SKM-1 (cell line): ENCODE measurements at regions not wholly inside any gene's neighbourhood (a gene's known extent, or its start where the extent isn't known, plus 50 kb on each side); places are given as distances from the start of the nearest gene placed in this dataset.

ENCODE experiments used
- DNase-seq: peaks from one replicate; lab custom pipeline; 2025; ENCODE audit not compliant: unreplicated experiment; lab: John Stamatoyannopoulos, UW

DNA sequence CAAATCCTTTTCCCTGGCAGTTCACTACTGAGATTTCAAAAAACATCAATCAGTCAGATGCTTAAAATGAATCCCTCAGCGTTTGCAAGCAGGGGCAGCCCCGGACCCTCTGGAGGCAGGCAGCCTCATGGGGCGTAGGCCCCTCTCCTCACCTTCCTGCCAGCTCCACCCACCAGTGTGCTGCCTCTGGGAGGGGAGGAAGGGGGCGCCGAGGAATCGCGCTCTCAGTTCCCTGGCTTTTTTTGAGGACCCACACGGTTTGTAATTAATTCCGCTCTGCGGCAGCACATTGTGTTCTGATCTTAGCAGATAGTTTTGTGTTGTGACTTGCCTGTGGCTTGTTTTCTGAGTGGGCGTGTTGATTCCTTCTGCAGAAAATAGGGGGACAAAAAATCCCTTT is 159.9 kb downstream of the KLF13 start:
- DNase-seq: no peak

DNA sequence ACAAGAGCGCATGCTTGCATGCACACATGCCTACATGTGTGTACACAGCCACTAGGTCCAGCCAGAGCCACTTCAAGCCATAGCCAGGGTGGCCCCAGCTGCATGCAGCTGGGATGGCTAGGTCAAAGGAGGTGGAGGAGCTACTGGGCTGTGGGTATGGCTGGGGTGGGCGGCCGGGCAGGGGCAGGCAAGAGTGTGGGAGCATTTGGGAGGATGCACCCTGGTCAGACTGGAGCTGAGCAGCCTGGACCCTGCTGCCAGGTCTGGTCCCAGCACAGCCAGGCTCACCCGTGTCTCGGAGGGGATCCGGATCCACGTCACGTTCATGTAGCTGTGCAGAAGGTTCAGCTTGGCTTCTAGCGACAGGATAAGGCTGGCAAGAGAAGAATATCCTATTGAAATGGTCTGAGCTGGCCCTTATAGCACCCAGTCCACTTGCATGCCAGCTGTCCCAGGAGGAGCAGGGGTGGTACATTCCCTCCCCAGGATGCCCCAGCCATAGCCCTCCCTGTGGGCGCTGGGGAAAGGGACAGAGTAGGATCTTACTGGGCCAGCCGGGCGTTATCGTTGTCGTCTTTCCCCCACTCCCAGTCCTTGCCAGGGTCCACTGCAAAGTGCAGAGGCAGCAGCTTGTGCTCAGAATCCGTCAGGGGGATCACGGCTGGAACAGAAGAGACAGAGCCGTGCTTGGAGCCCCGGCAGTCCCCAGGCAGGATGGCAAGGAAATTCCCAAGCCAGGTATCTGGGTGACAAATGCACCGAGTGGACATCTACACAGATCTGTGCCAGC is 160.5 kb downstream of the KLF13 start:
- DNase-seq: no peak

DNA sequence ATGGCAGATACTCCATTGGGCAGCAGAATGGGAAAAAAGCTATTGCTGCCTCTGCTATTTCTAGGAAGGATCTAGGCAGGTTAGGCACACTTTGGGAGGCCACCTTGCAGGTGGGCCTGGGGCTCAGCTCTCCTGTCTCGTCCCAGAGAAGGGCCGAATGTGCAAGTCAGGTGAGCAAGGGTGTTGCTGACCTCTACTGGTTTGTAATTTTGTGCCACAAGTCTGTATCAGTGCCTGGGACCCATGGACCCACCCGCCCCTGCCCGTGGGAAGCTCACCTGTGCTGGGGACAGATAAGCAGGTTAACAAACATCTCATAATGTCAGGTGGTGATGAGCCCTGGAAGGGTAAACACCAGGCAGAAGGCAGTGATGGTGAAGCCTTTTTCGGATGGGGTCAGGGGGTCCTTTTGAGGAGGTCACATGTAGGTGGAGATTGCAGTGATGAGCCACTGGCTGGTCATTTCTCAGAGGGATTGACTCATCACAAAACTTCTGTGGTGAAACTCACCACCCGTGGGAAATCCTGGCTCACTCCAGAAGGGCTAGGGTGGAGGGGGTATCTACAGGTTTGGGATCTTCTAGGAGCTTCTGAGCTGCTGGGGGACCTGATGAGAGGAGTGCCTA is 161.3 kb downstream of the KLF13 start:
- DNase-seq: no peak

DNA sequence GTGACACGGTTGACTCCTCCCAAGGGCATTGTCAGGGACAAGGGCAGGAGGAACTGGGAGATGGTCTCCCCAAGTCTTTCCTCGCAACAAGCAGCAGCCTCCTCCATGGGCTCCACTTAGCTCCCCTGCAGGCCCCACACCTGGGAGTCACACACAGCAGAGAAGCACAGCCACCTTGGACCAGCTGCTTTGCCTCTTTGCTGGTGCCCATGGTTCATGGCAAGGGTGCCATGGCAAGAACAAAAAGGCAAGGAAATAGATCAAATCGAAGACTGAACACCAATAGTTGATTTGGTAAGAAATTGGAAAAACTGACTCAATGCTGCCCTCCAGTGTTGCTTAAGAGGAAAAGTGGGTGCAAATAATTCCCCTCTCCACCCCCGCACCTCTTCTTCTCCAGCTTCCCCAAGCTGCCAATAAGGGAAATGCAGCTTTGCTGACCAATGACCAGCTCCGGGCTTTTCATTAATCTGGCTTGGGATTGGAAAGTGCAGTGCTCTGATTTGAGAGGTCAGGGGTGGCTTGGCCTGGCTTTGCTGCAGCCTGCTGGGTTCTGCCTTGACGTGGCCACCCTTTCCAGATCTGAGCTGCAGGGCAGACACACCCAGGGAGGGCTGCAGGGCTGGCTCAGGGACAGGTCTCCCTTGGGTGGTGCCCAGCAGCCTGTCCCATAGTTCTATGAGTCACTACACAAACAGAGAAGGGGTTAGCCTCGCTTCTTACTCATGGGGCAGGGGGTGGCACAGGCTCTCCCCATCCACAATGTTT is 162.0 kb downstream of the KLF13 start:
- peak; percentile 64 for DNase-seq

DNA sequence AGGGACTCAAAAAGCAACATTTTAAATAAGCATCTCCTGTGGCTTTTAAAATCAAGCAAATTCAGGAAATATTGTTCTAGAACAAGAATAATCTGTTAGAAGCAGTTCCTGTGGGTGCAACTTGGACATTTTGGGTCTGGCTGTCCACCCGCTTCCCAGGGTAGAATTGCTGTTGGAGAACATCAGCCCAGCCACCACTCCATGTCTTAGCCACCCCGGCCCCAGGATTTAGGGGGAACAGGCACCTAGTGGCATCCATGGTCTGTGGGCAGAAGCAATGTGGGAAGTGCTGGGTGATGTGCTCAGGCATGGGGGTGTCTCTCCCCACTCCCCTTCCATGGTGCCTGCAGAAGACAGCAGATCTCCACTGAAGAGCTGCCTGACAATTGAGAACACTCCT is 162.6 kb downstream of the KLF13 start:
- DNase-seq: no peak

DNA sequence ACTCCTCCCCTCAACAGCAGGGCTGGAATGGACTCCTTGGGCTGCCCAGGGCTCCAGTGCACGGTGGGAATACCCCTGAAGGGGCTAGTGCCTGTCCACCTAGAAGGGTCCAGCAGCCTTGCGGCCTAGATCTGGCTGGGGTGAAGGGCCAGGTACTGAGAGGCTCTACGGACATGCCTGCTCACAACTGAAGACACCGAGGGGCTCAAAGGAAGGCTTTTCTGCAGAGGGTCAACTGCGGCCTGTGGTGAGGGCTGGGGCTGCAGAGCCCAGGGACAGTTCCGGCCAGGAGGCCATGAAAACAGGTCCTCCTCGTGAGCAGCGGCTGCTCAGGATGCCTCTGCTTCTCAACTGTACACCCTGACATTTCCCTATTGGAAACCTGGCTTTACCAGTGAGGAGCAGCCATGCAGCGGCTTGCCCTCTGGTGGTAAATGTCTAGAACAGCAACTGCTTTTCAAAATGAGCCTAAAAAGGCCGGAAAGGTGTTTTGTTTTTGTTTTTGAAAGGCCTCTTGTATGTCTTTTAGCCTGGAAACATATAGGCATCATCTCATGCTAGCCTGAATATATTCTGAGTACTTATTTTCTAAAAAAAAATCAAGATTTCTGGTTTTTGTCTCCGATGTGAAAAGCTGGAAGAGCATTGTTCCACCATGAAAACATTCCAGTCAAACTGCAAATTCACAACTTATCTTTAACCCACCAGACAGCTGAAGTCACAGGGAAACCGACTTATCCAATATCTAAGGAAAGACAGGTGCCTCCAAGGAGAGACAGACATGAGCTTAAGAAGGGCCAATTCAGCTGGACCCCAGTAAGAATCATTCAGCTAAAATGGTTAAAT is 163.4 kb downstream of the KLF13 start:
- DNase-seq: peak; percentile 37

DNA sequence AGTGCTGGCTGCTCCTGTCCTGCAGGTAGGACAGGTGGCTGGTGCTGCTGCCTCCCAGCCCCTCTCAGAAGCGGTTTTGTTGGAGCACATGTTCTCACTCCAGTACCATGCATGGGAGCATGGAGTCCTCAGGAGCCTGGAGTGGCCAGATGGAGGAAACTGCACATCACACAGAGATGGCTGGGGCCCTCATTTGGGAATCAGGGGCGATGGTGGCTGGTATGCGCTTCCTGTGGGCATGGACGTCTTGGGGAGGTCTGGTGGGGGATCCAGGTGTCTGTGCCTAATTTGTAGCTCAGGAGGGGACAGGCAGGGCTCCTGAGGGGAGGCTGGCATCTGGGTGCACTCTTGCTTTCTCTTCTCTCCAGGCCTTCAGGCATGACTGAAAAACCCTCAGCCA is 168.2 kb downstream of the KLF13 start:
- no peak for DNase-seq

DNA sequence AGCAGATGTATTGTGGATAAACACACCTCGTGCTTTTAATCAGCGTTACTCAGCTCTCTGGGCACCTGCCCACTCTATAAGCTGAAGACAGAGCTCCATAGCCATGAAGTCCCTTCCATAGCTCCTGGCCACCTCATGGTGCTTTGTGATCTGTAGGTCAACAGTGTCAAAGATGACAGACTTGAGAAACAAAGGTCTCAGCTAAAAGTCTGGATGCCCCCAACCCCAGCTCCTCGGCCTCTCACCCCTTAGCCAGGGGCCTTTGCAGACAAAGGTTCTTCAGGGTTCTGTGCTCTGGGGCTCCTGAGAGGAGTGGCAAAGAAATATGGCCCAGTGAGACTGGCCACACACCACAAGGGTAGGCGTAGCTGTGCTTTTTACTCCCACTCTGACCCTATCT is 168.6 kb downstream of the KLF13 start:
- no peak for DNase-seq

DNA sequence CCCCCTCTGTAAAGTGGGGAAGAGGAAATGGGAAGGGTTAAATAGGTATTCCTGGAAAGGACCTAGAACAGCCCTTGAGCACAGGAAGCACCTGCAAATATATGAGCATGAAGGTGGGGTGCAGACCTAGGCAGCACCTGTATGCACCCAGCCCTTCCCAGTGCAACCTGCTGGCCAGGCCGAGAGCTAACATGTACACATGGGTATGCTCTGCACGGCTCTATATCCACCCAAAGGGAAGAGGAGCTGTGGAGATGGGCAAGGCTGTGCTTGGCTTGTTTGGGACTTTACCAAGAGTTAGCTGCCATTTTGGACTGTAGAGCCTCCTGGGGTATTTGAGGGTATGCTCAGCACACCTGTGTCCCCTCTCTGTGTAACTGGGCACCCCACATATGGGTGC is 171.2 kb downstream of the KLF13 start:
- no peak for DNase-seq

DNA sequence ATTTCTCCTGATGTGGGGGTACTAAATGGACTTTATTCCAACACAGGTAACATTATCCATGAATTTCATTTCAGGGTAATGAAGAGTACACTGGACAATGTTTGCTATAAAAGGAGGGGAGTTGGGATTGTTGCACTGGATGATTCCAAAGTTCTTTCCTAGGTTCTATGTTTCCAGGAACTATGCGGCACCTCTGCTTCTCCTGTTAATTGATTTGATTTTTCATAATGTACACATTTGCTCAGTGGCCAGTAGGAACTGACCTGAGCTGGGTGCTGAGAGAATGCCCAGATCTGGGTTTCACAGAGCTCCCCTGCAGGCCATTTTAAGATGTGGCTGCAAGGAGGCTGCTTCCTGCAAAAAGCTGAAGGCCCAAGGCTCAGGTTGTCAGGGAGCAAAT is 171.7 kb downstream of the KLF13 start:
- no peak for DNase-seq

DNA sequence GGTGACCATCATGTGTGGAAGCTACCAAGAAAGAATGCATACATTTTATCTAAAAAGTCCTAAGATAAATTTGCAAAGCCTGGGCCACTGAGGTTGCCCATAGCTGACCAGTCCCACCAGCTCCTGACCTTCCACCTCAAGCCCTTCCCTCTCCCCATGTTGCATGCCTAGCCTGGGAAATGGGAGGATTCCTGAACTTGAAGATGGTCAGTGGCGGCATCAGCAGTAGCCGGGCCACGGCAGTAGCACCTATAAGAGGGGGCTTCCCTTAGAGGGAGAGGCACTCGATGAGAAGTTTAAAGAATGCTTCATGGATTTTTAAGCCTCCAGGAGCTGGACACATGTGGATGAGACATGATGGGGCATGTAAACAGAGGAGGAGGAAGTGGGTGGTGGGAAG is 172.1 kb downstream of the KLF13 start:
- no peak for DNase-seq

DNA sequence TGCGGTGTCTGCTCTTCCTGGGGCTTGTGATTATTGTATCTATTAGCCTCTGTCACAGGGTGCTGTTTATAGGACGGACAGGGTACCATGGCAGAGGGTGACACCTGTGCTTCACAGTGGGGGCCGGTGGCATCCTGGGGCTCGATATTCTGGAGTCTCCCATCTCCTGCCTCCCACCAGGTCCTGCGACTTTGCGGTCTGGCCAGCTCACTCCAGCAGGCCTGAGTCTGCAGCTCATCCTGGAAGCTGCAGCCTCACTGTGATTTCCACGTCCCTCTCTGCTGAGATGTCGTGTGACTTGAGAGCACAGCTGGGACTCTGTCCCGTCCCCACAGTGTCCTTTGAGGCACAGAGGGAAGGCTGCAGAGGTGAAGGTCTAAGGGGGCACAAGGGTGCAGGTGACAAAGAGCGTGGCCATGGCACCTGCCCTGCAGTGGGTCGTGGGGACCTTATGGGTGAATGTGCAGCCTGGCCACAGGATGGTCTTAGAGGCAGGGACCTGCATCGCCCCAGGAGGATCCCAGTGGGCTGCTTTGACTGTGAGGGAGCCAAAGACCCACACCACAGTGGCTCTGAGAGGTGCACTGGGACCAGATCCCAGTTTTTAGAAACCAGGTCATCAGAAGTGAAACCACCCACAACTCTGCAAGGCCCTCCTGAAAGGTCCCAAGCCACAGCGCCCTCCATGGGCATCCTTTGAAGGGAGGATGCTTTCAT is 172.8 kb downstream of the KLF13 start:
- DNase-seq: no peak

DNA sequence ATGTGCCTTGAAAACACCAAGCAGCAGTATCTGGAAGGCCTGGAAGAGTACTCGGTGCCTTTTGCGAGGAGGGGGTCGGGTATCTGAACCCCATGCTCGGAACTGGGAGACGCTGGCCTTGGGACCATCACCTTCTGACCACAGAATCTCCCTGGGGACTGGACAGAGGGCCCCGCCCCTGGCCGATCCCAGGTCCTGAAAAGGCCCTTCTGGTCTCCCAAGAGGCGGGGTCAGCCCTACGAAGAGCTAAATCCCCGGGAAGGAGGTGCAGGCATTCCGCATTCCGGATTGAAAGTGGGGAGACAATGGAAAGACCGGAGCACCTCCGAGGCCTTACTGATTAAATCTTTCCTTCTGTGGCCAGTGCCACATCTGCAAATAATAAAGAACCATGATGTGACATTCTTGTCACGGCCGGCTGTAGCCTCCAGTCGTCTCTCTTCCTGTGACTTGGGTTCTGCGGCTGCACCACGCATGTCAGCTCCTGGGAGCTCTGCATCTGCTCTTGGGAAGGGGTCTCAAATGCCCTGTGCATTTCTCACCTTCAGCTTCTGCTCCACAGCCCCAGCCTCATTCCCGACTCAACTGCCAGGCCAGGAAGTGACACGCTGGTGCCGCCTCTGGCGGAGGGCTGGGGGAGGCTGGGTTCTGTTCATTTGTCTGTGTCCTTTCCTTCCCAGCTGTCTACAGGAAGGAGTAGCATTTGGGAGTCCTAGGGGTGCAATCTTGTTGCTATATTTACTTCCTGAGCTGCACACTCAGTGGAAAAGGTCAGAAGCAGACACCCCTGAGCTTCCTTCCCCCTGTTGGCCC is 173.5 kb downstream of the KLF13 start:
- DNase-seq: no peak

DNA sequence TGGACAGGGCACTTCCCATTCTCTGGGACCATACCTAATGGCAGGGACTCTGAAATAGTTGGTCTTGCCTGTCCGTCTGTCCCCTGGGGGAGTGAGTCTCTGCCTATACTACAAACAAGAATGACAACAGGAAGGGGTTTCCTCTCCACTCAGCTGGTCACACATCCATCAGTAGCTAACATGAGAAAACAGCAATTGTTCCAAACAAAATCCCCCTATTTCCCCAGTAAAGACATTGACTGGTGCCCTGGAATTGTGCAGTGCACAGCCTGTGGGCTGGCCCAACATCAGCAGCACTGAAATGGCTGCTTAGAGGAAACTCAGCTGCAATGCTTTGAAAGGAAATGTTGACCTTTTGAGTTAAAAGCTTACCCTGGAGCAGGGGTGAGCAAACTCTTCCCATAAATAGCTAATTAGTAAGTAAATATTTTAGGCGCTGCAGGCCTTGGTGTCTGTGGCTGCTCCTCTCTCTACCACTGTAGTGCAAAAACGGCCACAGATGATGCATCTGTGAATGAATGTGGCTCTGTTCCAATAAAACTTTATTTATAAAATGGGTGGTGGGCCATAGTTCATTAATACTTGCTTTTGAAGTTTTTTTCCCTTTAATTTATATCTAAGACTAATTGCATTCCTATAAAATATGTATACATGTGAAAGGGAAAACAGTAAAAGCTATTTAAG is 174.3 kb downstream of the KLF13 start:
- no peak for DNase-seq

DNA sequence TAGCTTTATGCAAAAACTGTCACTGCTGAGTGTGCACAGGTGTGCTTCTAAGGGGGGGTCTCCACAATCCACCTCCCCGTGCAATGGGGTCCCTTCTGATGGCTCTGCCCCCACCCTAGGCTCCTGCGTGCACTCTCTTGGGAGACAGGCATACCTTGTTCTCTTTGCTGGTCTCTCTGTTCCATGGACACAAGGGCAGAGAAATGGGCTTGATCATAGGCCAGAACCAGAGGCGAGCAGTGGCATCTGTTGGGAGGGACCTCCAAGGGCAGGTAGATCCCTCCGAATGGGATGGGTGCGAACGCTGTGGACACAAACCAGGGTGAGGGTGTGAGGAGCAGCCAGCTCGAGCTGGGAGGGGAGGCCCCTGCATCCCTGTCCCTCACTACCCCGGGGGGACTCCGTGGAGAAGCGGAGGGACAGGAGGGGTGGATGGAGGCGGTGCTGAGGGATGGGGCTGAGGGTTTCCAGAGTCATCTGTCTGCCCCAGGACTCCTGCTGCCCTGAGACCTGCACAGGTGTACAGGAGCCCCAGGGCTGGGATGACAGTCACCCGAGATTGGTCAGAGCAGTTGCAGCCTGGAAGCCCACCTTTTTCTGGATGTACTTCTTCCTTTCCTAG is 175.0 kb downstream of the KLF13 start:
- no peak for DNase-seq

DNA sequence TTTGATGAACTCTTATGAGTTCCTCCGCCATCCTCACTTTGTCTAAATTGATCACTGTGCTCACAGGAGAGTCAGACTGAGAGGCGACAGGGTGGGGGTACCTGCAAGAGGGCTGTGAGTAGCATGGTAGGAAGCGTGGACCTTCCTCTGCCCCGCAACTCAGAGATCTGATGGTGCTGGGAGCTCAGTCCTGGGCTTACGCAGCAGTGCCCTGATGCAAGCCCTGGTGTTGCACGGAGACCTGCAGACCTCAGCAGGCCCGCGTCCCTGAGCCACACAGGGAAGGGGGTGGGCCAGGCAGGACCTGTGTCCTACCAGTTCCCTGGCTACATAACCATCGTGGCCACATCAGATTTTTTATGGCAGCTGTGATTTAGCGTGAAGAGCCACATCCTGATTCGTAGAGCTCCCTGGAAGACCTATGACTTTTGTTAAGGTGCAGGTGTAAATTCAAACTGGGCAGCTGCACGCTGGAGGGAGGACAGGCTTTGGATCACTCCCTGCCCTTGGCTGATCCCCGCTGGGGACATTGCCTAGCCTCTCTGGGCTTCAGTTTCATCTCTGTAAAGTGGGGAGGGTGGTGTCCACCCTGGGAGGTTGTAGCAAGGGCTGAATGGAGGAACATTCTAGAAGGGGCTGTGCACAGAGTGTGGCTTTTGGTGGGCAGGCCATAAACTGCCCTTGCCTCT is 176.1 kb downstream of the KLF13 start:
- DNase-seq: no peak

DNA sequence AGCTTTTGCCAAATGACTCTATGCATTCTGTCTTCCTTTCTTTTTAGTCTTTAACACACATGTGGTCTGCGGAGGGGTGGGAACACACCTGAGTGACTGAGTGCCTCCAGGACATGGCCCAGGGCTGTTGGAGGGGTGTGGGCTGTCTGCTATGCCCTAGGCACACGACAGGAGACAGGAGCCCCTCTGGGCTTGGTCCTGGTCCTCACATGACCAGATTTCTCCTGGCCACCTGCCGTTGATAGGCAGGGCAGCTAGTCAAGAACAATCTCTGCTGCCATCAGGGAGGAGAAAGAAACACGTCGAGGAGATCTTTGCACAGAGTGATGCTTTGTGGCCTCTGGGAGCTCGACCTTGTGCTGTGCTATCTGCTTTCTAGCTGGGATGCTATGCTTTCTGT is 176.6 kb downstream of the KLF13 start:
- DNase-seq: no peak

DNA sequence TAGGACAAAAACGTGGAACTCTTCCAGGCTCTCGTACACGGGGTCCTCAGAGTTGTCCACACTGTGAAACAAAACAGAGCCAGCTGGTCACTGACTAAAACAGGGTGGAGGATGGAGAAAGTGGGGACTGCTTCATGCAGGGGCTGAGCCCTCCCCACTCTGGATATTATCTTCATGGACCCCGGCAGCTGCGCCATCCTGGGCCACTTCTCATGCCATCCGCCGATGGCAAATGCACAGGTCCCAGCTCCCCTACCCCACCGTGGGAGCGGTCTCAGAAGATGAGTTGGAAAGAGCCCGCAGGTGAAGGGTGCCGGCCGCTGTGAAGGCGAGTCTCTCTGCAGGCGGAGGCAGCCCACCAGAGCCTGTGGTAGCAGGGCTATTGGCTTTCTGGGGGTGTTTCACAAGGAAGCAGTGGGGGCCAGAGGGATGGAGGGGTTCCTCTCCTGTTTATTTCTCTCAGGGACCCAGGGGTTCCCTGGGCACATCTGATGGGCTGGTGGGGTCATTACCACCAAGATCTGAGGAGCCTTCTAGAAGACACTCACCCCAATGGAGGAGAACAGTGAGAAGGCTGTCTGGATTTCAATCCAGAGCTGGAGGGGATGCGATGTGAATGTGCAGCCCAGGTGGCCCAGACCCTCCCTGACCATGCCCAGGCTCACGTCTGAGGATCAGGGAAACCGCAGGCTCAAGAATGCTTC is 177.3 kb downstream of the KLF13 start:
- DNase-seq: no peak
